BE2C (cell line): ENCODE measurements at regions not wholly inside any gene's neighbourhood (a gene's known extent, or its start where the extent isn't known, plus 50 kb on each side); places are given as distances from the start of the nearest gene placed in this dataset.
"Not testable (repeated sequence)": the region's sequence is repeated elsewhere in the genome, so short reads cannot be mapped to it uniquely, and the experiment has no call there.

Experiments used
- DNase-seq: peaks from one replicate; pipeline ENCODE4 v3.0.0-alpha.2; 2020
- H3K27me3 ChIP-seq: fragments of 250-450 bp; sonication (Bioruptor Pico); 2 replicates; pipeline ENCODE4 v1.5.1; 2020; ENCODE audit warnings: mild to moderate bottlenecking
- H3K36me3 ChIP-seq: fragments of 250-450 bp; sonication (Bioruptor Pico); 2 replicates; pipeline ENCODE4 v1.5.1; 2020; ENCODE audit warnings: mild to moderate bottlenecking
- H3K4me1 ChIP-seq: fragments of 250-450 bp; sonication (Bioruptor Pico); 2 replicates; pipeline ENCODE4 v1.5.1; 2020
- H3K4me3 ChIP-seq: 2 replicates; pipeline ENCODE4 v1.5.1; 2011; ENCODE audit warnings: low read depth, low read length
- H3K9me3 ChIP-seq: fragments of 250-450 bp; sonication (Bioruptor Pico); 2 replicates; pipeline ENCODE4 v1.5.1; 2020
- TF ChIP-seq, protein P1 (sequence below): IDR thresholded peaks from 2 replicates; pipeline ENCODE4 v1.5.1; 2012; ENCODE audit warnings: mild to moderate bottlenecking, low read depth, low read length

DNA sequence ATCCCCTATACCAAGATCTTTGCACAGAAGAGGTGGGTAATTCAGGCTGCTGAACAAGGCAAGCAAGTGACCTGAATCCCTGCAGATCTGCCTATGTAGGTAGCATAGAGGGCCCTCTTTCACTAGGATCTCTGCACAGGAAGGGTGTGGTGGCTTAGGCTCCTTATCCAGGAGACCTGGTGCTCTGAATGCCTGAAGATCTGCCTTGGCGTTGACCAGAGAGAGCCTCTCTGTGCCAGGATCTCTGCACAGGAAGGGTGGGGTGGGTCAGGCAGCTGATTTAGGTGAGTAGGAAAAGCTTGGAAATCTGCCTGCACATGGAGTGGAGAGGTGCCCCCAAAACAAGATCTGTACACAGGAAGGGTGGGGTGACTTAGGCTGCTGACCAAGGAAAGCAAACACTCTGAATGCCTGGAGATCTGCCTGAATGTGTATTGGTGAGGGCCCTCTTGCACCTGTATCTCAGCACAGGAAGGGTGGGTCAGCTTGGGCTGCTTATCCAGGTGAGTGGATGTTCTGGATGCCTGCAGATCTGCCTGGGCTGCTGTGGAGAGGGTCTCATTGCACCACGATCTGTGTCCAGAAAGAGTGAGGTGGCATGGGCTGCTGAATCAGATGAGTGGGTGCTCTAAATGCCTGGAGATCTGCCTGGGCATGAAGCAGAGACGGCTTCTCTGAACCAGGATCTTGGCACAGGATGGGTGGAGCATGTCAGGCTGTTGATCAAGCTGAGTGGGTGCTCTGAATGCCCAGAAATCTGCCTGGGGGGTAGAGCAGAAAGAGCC, 365.9 kb downstream of the DMAC1 start:
- Histone ChIP-seq H3K36me3 (no peaks in the 10 kb centered on the region), H3K9me3 (no peaks in the 10 kb centered on the region; the same call in 1 of the 2 replicates), H3K27me3 (no peaks in the 10 kb centered on the region), H3K4me1 (no peaks in the 10 kb centered on the region), H3K4me3 (no peak overlapping the region)
- TF ChIP-seq, protein P1, sequence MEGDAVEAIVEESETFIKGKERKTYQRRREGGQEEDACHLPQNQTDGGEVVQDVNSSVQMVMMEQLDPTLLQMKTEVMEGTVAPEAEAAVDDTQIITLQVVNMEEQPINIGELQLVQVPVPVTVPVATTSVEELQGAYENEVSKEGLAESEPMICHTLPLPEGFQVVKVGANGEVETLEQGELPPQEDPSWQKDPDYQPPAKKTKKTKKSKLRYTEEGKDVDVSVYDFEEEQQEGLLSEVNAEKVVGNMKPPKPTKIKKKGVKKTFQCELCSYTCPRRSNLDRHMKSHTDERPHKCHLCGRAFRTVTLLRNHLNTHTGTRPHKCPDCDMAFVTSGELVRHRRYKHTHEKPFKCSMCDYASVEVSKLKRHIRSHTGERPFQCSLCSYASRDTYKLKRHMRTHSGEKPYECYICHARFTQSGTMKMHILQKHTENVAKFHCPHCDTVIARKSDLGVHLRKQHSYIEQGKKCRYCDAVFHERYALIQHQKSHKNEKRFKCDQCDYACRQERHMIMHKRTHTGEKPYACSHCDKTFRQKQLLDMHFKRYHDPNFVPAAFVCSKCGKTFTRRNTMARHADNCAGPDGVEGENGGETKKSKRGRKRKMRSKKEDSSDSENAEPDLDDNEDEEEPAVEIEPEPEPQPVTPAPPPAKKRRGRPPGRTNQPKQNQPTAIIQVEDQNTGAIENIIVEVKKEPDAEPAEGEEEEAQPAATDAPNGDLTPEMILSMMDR, result no peak
- no peak for DNase-seq

DNA sequence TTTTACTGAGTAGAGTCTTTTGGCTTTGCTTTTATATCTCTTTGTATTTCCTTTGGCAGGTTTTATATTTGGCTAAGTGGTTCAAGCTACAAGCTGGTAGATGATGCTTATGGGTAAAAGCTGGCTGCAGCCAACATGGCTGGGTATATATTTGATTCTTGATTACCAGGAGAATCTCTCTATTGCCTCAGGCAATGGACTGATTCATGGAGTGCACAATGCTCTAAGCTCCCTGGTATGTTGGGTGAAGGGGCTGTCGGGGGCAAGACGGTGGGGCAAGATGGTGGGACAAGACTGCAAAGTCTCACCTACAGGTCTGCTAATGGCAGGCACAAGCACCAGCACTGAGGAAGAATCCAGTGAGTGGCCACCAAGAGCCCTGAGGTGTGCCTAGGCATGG, 366.6 kb downstream of the DMAC1 start:
- no peaks in the 10 kb centered on the region for H3K36me3 ChIP-seq
- no peaks in the 10 kb centered on the region for H3K4me1 ChIP-seq
- no peak overlapping the region for H3K4me3 ChIP-seq
- H3K27me3 ChIP-seq, result no peaks in the 10 kb centered on the region
- TF ChIP-seq, protein P1, result no peak
- no peaks in the 10 kb centered on the region; the same call in 1 of the 2 replicates for H3K9me3 ChIP-seq
- no peak for DNase-seq

DNA sequence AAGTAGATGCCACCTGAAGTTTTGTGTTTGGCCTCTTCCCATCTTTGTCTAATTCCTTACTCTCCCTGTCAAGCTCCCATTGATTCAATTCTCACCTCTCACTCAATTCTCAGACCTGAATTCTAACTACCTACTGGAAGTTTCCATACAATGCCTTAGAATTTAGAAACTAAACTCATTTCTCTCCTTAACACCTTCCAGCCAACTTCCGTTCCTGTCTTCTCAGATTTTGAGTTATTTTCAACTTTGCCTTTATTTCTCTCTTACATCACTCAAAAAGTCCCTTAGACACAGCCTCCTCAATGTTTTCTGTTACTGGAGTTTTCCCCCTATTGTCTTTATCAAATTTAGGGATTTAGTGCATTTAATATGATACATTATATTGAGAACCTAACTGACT, 382.2 kb downstream of the DMAC1 start:
- H3K4me1 ChIP-seq, H3K36me3 ChIP-seq, H3K4me3 ChIP-seq, H3K27me3 ChIP-seq, DNase-seq, H3K9me3 ChIP-seq: not testable (repeated sequence)

DNA sequence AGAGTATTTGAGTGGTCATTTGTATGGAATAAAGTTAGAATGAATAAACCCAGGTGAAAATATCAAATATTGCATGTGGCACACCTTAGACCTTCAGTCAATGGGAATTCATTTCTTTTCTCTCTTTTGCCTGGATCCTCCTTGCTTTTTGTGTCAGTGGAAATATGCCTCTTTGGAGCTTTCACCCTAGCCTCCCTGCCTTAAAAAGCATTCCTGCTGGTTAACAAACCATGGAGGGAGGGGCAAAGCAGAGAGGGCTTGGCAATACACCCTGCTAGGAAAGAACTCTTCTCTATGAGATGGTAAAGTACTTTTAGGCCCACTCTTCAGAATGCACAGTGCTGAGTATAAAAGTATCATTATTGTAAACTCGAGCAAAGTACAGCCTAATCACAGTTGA, 383.7 kb downstream of the DMAC1 start:
- Histone ChIP-seq H3K9me3 (no peaks in the 10 kb centered on the region; the same call in 1 of the 2 replicates), H3K4me1 (no peaks in the 10 kb centered on the region), H3K36me3 (no peaks in the 10 kb centered on the region), H3K4me3 (no peak overlapping the region), H3K27me3 (no peaks in the 10 kb centered on the region)
- TF ChIP-seq, protein P1, result no peak
- DNase-seq, result no peak

DNA sequence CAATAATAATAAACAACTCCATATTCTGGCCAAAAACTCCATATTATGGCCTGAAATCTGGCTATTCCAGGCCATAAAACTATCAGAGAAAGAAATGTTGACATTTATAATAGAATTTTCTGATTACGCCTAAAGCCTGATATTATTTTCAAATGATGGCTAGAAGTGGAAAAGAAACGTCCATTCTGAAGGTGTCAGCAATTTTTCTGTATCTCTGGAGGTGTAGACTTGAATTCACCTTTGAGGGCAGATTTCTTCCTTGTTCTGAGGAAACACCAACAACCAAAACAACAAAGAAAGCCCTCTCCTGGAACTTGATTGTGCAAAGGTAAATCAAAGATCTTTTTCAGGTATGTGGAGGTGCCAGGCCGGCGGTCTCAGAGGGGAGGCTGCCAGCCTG, 390.7 kb downstream of the DMAC1 start:
- Histone ChIP-seq H3K36me3 (no peaks in the 10 kb centered on the region), H3K9me3 (no peaks in the 10 kb centered on the region), H3K4me1 (no peaks in the 10 kb centered on the region; the same call in 1 of the 2 replicates), H3K4me3 (no peak overlapping the region), H3K27me3 (no peaks in the 10 kb centered on the region)
- DNase-seq, result no peak
- TF ChIP-seq, protein P1, result no peak

DNA sequence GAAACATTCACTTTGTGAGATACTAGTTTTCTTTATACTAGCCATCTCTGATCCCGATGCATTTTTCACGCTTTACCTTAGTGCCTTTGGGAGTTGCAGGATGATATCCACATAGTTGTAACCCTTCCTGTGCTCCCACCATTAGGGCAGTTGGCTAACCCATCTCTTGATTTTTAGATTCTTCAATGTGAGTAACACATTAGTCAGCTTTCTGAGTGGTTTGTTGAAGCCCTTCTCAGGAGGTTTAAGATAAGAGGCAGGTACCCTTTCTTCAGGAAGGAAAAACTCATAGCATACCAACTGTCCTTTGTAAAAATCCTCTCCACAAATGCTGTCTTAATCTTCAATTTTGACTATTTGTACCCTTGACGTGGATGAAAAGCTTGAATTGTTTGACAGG, 392.3 kb downstream of the DMAC1 start:
- TF ChIP-seq, protein P1, result no peak
- Histone ChIP-seq H3K27me3 (no peaks in the 10 kb centered on the region), H3K36me3 (no peaks in the 10 kb centered on the region), H3K4me3 (no peak overlapping the region), H3K9me3 (no peaks in the 10 kb centered on the region), H3K4me1 (no peaks in the 10 kb centered on the region; the same call in 1 of the 2 replicates)
- DNase-seq, result no peak
